AG04449 (cell line): ENCODE measurements at regions not wholly inside any gene's neighbourhood (a gene's known extent, or its start where the extent isn't known, plus 50 kb on each side); places are given as distances from the start of the nearest gene placed in this dataset.

Experiments
- CTCF ChIA-PET: fragments of 350-600 bp; formaldehyde crosslinking; extraction: SDS; loops from one replicate; lab custom pipeline; 2021; ENCODE audit warnings: antibody characterized with exemption; lab: Yijun Ruan, JAX
- POLR2A ChIA-PET: fragments of 400-600, 350-600 bp; formaldehyde crosslinking; extraction: SDS; loops from one replicate; lab custom pipeline; 2020; ENCODE audit warnings: antibody characterized with exemption, inconsistent platforms; lab: Yijun Ruan, JAX
- DNase-seq: peaks from one replicate; pipeline ENCODE4 v3.0.0-alpha.2; 2010; ENCODE audit warnings: low read depth, low spot score
- H3K4me3 ChIP-seq: 2 replicates; pipeline ENCODE4 v1.5.1; 2011; ENCODE audit warnings: low read depth, mild to moderate bottlenecking, control low read depth, low read length
- CTCF ChIP-seq: IDR thresholded peaks from one replicate; pipeline ENCODE4 v1.5.1; 2011; ENCODE audit warnings: mild to moderate bottlenecking, moderate library complexity, low read length, control low read depth, inconsistent platforms; ENCODE audit not compliant: insufficient read depth; ENCODE audit errors: missing control alignments

- no peak overlapping the region for H3K4me3 ChIP-seq
- ChIA-PET CTCF (interaction anchor here (0.8 to 5.4 kb wide), 8 partner anchors 9 to 146 kb away, joined by 3 to 25 read pairs (median 4); no protein-coding TSS in a partner anchor), POLR2A (interaction anchor here (1.1 to 2.8 kb wide), 4 partner anchors 24 to 115 kb away, joined by 3 to 15 read pairs (median 11); a partner anchor contains a TSS)
- TF ChIP-seq CTCF = no peak
- no peak for DNase-seq
These were observed 76.6 kb upstream of the AKIP1 start for GRCh38 chr11:8834379-8834778.

- no peak for TF ChIP-seq CTCF
- POLR2A ChIA-PET = interaction anchor here (0.6 kb wide), 1 partner anchor 10 kb away, joined by 3 read pairs; no protein-coding TSS in a partner anchor
- CTCF ChIA-PET = interaction anchor here (1.4 kb wide), 1 partner anchor 138 kb away, joined by 4 read pairs; no protein-coding TSS in a partner anchor
- no peak overlapping the region for H3K4me3 ChIP-seq
- DNase-seq = no peak
These were observed 72.7 kb upstream of the AKIP1 start for GRCh38 chr11:8838248-8838647.

- CTCF ChIA-PET = interaction anchor here (1.4 kb wide), 3 partner anchors 25 to 139 kb away, joined by 3 to 4 read pairs (median 3); no protein-coding TSS in a partner anchor
- TF ChIP-seq CTCF = no peak
- DNase-seq = no peak
- POLR2A ChIA-PET = interaction anchor here (1.0 kb wide), 1 partner anchor 28 kb away, joined by 3 read pairs; no protein-coding TSS in a partner anchor
- H3K4me3 ChIP-seq = no peak overlapping the region
These were observed 71.6 kb upstream of the AKIP1 start for GRCh38 chr11:8839306-8839956.

- TF ChIP-seq CTCF = no peak
- H3K4me3 ChIP-seq = no peak overlapping the region
- DNase-seq = no peak
- CTCF ChIA-PET = interaction anchor here (1.0 to 1.4 kb wide), 4 partner anchors 22 to 117 kb away, joined by 3 to 5 read pairs (median 3); no protein-coding TSS in a partner anchor
- POLR2A ChIA-PET = interaction anchor here (1.0 kb wide), 1 partner anchor 28 kb away, joined by 3 read pairs; no protein-coding TSS in a partner anchor
These were observed 70.7 kb upstream of the AKIP1 start for GRCh38 chr11:8839957-8840945.

GRCh38 chr11:8841899-8842298 is 69.1 kb upstream of the AKIP1 start:
- no peak for TF ChIP-seq CTCF
- POLR2A ChIA-PET = no interaction called here
- H3K4me3 ChIP-seq = no peak overlapping the region

More at GRCh38 chr11:8841899-8842298, 69.1 kb upstream of the AKIP1 start:
- DNase-seq = no peak
- CTCF ChIA-PET = no interaction called here
